ENCODE measurements at regions not wholly inside any gene's neighbourhood (a gene's known extent, or its start where the extent isn't known, plus 50 kb on each side); places are given as distances from the start of the nearest gene placed in this dataset.

DNA sequence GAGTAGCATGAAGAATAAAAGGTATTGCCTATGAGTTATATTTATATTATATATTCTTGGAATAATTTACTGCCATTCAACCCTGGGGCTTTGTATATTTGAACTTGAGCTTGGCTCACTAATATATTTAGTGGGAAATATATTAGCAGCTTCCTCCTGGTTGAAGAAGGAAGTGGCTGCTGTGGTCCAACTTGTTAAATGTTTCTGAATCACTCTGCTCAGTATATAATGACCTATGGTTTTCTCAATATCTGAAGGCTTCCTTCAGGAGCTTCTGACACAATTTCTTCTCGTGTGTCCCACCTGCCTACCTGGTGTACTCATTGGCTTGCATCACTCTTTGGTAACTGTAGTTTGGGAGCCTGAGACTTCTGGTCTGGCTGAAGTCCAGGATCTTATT is 646.4 kb downstream of the TBC1D4 start:
- TF ChIP-seq, protein P1, sequence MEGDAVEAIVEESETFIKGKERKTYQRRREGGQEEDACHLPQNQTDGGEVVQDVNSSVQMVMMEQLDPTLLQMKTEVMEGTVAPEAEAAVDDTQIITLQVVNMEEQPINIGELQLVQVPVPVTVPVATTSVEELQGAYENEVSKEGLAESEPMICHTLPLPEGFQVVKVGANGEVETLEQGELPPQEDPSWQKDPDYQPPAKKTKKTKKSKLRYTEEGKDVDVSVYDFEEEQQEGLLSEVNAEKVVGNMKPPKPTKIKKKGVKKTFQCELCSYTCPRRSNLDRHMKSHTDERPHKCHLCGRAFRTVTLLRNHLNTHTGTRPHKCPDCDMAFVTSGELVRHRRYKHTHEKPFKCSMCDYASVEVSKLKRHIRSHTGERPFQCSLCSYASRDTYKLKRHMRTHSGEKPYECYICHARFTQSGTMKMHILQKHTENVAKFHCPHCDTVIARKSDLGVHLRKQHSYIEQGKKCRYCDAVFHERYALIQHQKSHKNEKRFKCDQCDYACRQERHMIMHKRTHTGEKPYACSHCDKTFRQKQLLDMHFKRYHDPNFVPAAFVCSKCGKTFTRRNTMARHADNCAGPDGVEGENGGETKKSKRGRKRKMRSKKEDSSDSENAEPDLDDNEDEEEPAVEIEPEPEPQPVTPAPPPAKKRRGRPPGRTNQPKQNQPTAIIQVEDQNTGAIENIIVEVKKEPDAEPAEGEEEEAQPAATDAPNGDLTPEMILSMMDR (IDR thresholded peaks at IDR 0.05): no peak
- TF ChIP-seq ZBTB21 (CRISPR knock-in tag; IDR thresholded peaks at IDR 0.05; ENCODE audit: borderline replicate concordance) (no peak), ZNF263 (CRISPR knock-in tag; IDR thresholded peaks at IDR 0.05; ENCODE audit: low read depth) (no peak), CREB1 (CRISPR knock-in tag; IDR thresholded peaks at IDR 0.05) (no peak), ESRRA (CRISPR knock-in tag; IDR thresholded peaks at IDR 0.05; ENCODE audit: borderline replicate concordance) (no peak), ZNF317 (CRISPR knock-in tag; IDR thresholded peaks at IDR 0.05; ENCODE audit: borderline replicate concordance, low read depth) (no peak), NR2C2 (CRISPR knock-in tag; IDR thresholded peaks at IDR 0.05) (no peak)
- TF ChIP-seq, protein P2, sequence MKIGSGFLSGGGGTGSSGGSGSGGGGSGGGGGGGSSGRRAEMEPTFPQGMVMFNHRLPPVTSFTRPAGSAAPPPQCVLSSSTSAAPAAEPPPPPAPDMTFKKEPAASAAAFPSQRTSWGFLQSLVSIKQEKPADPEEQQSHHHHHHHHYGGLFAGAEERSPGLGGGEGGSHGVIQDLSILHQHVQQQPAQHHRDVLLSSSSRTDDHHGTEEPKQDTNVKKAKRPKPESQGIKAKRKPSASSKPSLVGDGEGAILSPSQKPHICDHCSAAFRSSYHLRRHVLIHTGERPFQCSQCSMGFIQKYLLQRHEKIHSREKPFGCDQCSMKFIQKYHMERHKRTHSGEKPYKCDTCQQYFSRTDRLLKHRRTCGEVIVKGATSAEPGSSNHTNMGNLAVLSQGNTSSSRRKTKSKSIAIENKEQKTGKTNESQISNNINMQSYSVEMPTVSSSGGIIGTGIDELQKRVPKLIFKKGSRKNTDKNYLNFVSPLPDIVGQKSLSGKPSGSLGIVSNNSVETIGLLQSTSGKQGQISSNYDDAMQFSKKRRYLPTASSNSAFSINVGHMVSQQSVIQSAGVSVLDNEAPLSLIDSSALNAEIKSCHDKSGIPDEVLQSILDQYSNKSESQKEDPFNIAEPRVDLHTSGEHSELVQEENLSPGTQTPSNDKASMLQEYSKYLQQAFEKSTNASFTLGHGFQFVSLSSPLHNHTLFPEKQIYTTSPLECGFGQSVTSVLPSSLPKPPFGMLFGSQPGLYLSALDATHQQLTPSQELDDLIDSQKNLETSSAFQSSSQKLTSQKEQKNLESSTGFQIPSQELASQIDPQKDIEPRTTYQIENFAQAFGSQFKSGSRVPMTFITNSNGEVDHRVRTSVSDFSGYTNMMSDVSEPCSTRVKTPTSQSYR (CRISPR knock-in tag; IDR thresholded peaks at IDR 0.05): no peak
- TF ChIP-seq, protein P3, sequence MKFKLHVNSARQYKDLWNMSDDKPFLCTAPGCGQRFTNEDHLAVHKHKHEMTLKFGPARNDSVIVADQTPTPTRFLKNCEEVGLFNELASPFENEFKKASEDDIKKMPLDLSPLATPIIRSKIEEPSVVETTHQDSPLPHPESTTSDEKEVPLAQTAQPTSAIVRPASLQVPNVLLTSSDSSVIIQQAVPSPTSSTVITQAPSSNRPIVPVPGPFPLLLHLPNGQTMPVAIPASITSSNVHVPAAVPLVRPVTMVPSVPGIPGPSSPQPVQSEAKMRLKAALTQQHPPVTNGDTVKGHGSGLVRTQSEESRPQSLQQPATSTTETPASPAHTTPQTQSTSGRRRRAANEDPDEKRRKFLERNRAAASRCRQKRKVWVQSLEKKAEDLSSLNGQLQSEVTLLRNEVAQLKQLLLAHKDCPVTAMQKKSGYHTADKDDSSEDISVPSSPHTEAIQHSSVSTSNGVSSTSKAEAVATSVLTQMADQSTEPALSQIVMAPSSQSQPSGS (CRISPR knock-in tag; IDR thresholded peaks at IDR 0.05; ENCODE audit: borderline replicate concordance, low read depth): no peak

Data from WTC11 (cell line).